Stimulated activated CD8-positive, alpha-beta memory T cell treated with anti-CD3 and anti-CD28 coated beads, Interleukin-4, amount 100 ng/mL, for 4 hours (primary cell): ENCODE measurements at regions not wholly inside any gene's neighbourhood (a gene's known extent, or its start where the extent isn't known, plus 50 kb on each side); places are given as distances from the start of the nearest gene placed in this dataset.
"Not testable (repeated sequence)": the region's sequence is repeated elsewhere in the genome, so short reads cannot be mapped to it uniquely, and the experiment has no call there.

Experiments used
- DNase-seq, 2 donors: peaks; one replicate each; pipeline ENCODE4 v3.0.0-alpha.2; 2020; ENCODE audit warnings: low read depth in 2 of 2, low spot score in 1 of 2

- not testable (repeated sequence) for DNase-seq
Observed at GRCh38 chr1:194738843-194739242, 1552.4 kb upstream of the B3GALT2 start.

- no peak for DNase-seq
Observed at GRCh38 chr1:194734970-194735369, 1548.6 kb upstream of the B3GALT2 start.

GRCh38 chr1:194731025-194731424, 1544.6 kb upstream of the B3GALT2 start:
- DNase-seq = no peak

- no peak for DNase-seq
Observed at GRCh38 chr1:194730304-194730703, 1543.9 kb upstream of the B3GALT2 start.

GRCh38 chr1:194723067-194723466, 1536.7 kb upstream of the B3GALT2 start:
- no peak for DNase-seq

GRCh38 chr1:194717941-194718340, 1531.5 kb upstream of the B3GALT2 start:
- DNase-seq = no peak

GRCh38 chr1:194717334-194717733, 1530.9 kb upstream of the B3GALT2 start:
- DNase-seq = no peak

- no peak for DNase-seq
Observed at GRCh38 chr1:194710671-194711070, 1524.3 kb upstream of the B3GALT2 start.

GRCh38 chr1:194709439-194709838, 1523.0 kb upstream of the B3GALT2 start:
- no peak for DNase-seq

GRCh38 chr1:194707074-194707473, 1520.7 kb upstream of the B3GALT2 start:
- no peak for DNase-seq

GRCh38 chr1:194705123-194705854, 1518.9 kb upstream of the B3GALT2 start:
- DNase-seq = no peak

GRCh38 chr1:194698908-194699318, 1512.5 kb upstream of the B3GALT2 start:
- DNase-seq = no peak

- DNase-seq = no peak
Observed at GRCh38 chr1:194693244-194693643, 1506.8 kb upstream of the B3GALT2 start.

GRCh38 chr1:194684636-194685035, 1498.2 kb upstream of the B3GALT2 start:
- no peak for DNase-seq

GRCh38 chr1:194658090-194658439, 1471.7 kb upstream of the B3GALT2 start:
- no peak for DNase-seq

GRCh38 chr1:194654956-194655355, 1468.5 kb upstream of the B3GALT2 start:
- DNase-seq = no peak

GRCh38 chr1:194653385-194653784, 1467.0 kb upstream of the B3GALT2 start:
- no peak for DNase-seq

- DNase-seq = no peak
Observed at GRCh38 chr1:194647118-194647517, 1460.7 kb upstream of the B3GALT2 start.

GRCh38 chr1:194644528-194644927, 1458.1 kb upstream of the B3GALT2 start:
- DNase-seq = no peak

GRCh38 chr1:194640322-194640721, 1453.9 kb upstream of the B3GALT2 start:
- DNase-seq = no peak

GRCh38 chr1:194629011-194629410, 1442.6 kb upstream of the B3GALT2 start:
- DNase-seq = no peak

- no peak for DNase-seq
Observed at GRCh38 chr1:194624833-194625232, 1438.4 kb upstream of the B3GALT2 start.

GRCh38 chr1:194618101-194618500, 1431.7 kb upstream of the B3GALT2 start:
- no peak for DNase-seq
